Lung (tissue), 11 donors: ENCODE measurements at regions not wholly inside any gene's neighbourhood (a gene's known extent, or its start where the extent isn't known, plus 50 kb on each side); places are given as distances from the start of the nearest gene placed in this dataset.
A peak's percentile ranks its signal among the peaks of the same experiment; 100 is the strongest.
"Not testable (repeated sequence)": the region's sequence is repeated elsewhere in the genome, so short reads cannot be mapped to it uniquely, and the experiment has no call there.

Source experiments
- ATAC-seq: fragments of 200-7000 bp; cut with Tn5 transposase; one replicate; pipeline ENCODE4 v1.9.1; 2020; ENCODE audit warnings: moderate number of reproducible peaks; ENCODE audit not compliant: insufficient read depth, low FRiP score
- DNase-seq, 3 donors: peaks; one replicate each; pipeline ENCODE4 v3.0.0-alpha.2; 2013 to 2017
- H3K27ac ChIP-seq, 2 donors: one replicate each; pipeline ENCODE4 v1.5.1; 2013; ENCODE audit warnings: mild to moderate bottlenecking in 2 of 2, moderate library complexity in 2 of 2, control low read depth in 1 of 2, inconsistent platforms in 1 of 2, low read depth in 1 of 2, low read length in 1 of 2
- H3K27me3 ChIP-seq, 3 donors: one replicate each; pipeline ENCODE4 v1.5.1; 2013; ENCODE audit warnings: low read length in 2 of 3; ENCODE audit not compliant: control insufficient read depth in 3 of 3, insufficient read depth in 3 of 3
- H3K36me3 ChIP-seq, 4 donors: one replicate each; pipeline ENCODE4 v1.5.1; 2013; ENCODE audit warnings: low read length in 4 of 4, mild to moderate bottlenecking in 1 of 4, moderate library complexity in 1 of 4; ENCODE audit not compliant: control insufficient read depth in 4 of 4, insufficient read depth in 4 of 4
- H3K4me1 ChIP-seq, 5 donors: one replicate each; pipeline ENCODE4 v1.5.1; 2013; ENCODE audit warnings: low read length in 5 of 5, mild to moderate bottlenecking in 2 of 5, moderate library complexity in 1 of 5; ENCODE audit not compliant: control insufficient read depth in 5 of 5, insufficient read depth in 5 of 5
- H3K4me3 ChIP-seq: one replicate; pipeline ENCODE4 v1.5.1; 2013; ENCODE audit warnings: mild to moderate bottlenecking, control low read depth, moderate library complexity
- H3K9ac ChIP-seq, 2 donors: one replicate each; pipeline ENCODE4 v1.5.1; 2013; ENCODE audit warnings: low read length in 2 of 2, control low read depth in 1 of 2; ENCODE audit not compliant: insufficient read depth in 1 of 2
- H3K9me3 ChIP-seq, 4 donors: one replicate each; pipeline ENCODE4 v1.5.1; 2013; ENCODE audit warnings: low read length in 3 of 4, mild to moderate bottlenecking in 1 of 4, moderate library complexity in 1 of 4; ENCODE audit not compliant: control insufficient read depth in 4 of 4, insufficient read depth in 3 of 4
- CTCF ChIP-seq: IDR thresholded peaks from 2 replicates; pipeline ENCODE4 v1.5.1; 2012; ENCODE audit warnings: mild to moderate bottlenecking; ENCODE audit errors: control extremely low read depth, extremely low read depth
- WGBS, 2 donors: extraction: QIAGEN DNeasy Blood & Tissue Kit; methylation state at CpG; one replicate each; pipeline ENCODE4 v1.1.7; 2013; 5-methylcytosine and 5-hydroxymethylcytosine counted together
- donor health status: control.
- donor health status: control.
- donor health status: Bipolar disorder and iron deficiency.
- donor health status: healthy.
- donor health status: DM: yes; HTN: yes; CAD: no.

- WGBS, 2 donors, result 86 to 94% methylated on average over 13 of the region's 13 CpGs
- ATAC-seq, result no peak
These were observed 79.7 kb upstream of the PODXL start for GRCh38 chr7:131636092-131636491.

GRCh38 chr7:131634197-131634596 is 77.8 kb upstream of the PODXL start:
- ATAC-seq, H3K9ac ChIP-seq, H3K9me3 ChIP-seq, DNase-seq, H3K27ac ChIP-seq, H3K27me3 ChIP-seq, H3K36me3 ChIP-seq, H3K4me3 ChIP-seq: not testable (repeated sequence)
- peaks cover 0 to 12% (median 3%) of the 10 kb centered on the region in 5 donors for H3K4me1 ChIP-seq

More at GRCh38 chr7:131636092-131636491, 79.7 kb upstream of the PODXL start:
- peaks cover 0 to 3% (median 2%) of the 10 kb centered on the region in 5 donors for H3K4me1 ChIP-seq
- H3K9me3 ChIP-seq, result peaks cover 0 to 2% (median 0%) of the 10 kb centered on the region in 4 donors
- no peaks in the 10 kb centered on the region for H3K27me3 ChIP-seq
- H3K9ac ChIP-seq, result no peak overlapping the region
- no peaks in the 10 kb centered on the region for H3K36me3 ChIP-seq
- no peak for DNase-seq
- H3K27ac ChIP-seq, result no peak overlapping the region
- no peak overlapping the region for H3K4me3 ChIP-seq
- TF ChIP-seq CTCF, result no peak

DNA sequence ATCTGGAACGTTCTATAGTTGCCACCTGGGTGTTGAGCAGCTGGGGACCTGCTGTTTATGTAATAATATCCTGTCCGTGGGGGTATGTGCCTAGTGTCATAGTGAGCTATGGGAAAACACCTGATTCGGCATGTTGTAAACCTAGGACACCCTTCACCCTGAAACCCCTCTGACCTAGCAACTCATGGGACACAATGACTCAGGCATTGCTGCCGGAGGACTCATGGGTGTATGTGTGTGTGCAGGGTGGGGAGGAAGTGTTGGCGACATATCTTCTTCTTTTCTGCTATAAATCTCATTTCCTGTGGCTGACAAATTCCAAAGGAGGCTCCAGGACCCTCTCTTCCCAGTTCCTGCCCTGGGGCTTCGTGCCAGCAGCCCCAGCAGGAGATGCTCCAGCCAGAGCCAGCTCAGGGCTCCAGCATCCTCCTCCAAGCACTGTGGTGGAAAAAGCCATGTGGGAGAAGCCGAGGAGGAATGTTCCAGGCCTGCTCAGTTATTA is 77.0 kb upstream of the PODXL start:
- WGBS, 2 donors, result 49% methylated on average over 7 of the region's 7 CpGs
- DNase-seq (no peak), ATAC-seq (no peak)
- H3K36me3 ChIP-seq, result no peaks in the 10 kb centered on the region
- no peak overlapping the region for H3K4me3 ChIP-seq
- no peak for TF ChIP-seq CTCF
- H3K9me3 ChIP-seq, result peaks cover 0 to 2% (median 0%) of the 10 kb centered on the region in 4 donors
- peaks cover 0 to 12% (median 3%) of the 10 kb centered on the region in 5 donors for H3K4me1 ChIP-seq
- H3K9ac ChIP-seq, result no peak overlapping the region
- H3K27me3 ChIP-seq, result no peaks in the 10 kb centered on the region
- H3K27ac ChIP-seq, result peak overlapping the region in 1 of 2 donors; percentile 65

DNA sequence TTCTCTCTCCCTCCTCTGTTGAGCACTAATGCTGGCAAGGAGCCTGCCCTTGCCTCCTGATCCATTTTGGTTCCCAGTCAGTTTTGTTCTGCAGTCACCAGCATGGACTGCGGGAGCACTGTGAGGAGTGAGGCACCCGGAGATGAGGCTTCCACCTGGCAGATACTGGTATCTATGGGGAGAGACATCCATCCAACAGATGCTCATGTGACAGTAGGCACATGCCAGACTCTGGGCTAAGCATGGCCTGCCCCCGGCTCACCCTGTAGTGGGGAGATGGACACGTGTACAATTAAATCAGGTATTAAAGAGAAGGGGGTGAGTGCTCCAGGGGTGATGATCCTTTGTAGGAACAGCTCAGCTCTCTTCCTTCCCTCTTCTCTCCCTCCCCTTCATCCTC is 74.0 kb upstream of the PODXL start:
- no peaks in the 10 kb centered on the region for H3K27me3 ChIP-seq
- peak overlapping the region in 1 of 2 donors; percentile 28 for H3K27ac ChIP-seq
- no peak for DNase-seq
- no peak overlapping the region for H3K4me3 ChIP-seq
- ATAC-seq, result no peak
- H3K36me3 ChIP-seq, result no peaks in the 10 kb centered on the region
- WGBS, 2 donors, result 86 to 89% methylated on average over 4 of the region's 4 CpGs
- peaks cover 0 to 14% (median 3%) of the 10 kb centered on the region in 5 donors for H3K4me1 ChIP-seq
- no peak overlapping the region for H3K9ac ChIP-seq
- H3K9me3 ChIP-seq, result peaks cover 0 to 2% (median 0%) of the 10 kb centered on the region in 4 donors
- TF ChIP-seq CTCF, result no peak
